ENCODE measurements at regions not wholly inside any gene's neighbourhood (a gene's known extent, or its start where the extent isn't known, plus 50 kb on each side); places are given as distances from the start of the nearest gene placed in this dataset.

DNA sequence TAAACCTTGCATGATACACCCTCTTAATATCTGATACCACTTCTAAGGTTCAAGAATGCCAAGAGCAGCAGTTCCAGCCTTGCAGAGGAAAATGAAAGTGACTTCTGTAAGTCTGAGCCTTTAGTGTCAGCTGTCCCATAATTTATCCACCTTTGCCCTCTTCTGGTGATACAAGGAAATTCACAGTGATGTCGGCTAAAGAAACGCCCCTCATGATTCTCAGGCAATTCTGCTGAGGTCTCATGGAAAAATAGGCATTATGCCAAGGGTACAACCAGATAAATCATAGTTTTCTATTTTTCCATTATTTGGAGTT is 172.2 kb upstream of the CXCL13 start:
- TF ChIP-seq, protein P1, sequence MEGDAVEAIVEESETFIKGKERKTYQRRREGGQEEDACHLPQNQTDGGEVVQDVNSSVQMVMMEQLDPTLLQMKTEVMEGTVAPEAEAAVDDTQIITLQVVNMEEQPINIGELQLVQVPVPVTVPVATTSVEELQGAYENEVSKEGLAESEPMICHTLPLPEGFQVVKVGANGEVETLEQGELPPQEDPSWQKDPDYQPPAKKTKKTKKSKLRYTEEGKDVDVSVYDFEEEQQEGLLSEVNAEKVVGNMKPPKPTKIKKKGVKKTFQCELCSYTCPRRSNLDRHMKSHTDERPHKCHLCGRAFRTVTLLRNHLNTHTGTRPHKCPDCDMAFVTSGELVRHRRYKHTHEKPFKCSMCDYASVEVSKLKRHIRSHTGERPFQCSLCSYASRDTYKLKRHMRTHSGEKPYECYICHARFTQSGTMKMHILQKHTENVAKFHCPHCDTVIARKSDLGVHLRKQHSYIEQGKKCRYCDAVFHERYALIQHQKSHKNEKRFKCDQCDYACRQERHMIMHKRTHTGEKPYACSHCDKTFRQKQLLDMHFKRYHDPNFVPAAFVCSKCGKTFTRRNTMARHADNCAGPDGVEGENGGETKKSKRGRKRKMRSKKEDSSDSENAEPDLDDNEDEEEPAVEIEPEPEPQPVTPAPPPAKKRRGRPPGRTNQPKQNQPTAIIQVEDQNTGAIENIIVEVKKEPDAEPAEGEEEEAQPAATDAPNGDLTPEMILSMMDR (IDR thresholded peaks at IDR 0.05; ENCODE audit: poor library complexity, severe bottlenecking): peak; percentile 81
- no peak for TF ChIP-seq POLR2AphosphoS5 (IDR thresholded peaks at IDR 0.05)
- peak; percentile 80 for TF ChIP-seq SMC3 (conservative IDR thresholded peaks at IDR 0.05; ENCODE audit: poor library complexity)
- TF ChIP-seq RAD21 (conservative IDR thresholded peaks at IDR 0.05): peak; percentile 79
- no peak for TF ChIP-seq EP300 (conservative IDR thresholded peaks at IDR 0.05; ENCODE audit: poor library complexity, severe bottlenecking)
- TF ChIP-seq EZH2 (IDR thresholded peaks at IDR 0.05; ENCODE audit: borderline replicate concordance, insufficient read depth, low read length, poor library complexity, severe bottlenecking): no peak
- TF ChIP-seq MXI1 (conservative IDR thresholded peaks at IDR 0.05; ENCODE audit: poor library complexity, severe bottlenecking): no peak
- no peak for TF ChIP-seq REST (IDR thresholded peaks at IDR 0.05; ENCODE audit: borderline replicate concordance)
- TF ChIP-seq TAF1 (IDR thresholded peaks at IDR 0.05; ENCODE audit: low read depth): no peak

Measured in neural cell (in vitro differentiated cells).